T1000 (cell line): ENCODE measurements at regions not wholly inside any gene's neighbourhood (a gene's known extent, or its start where the extent isn't known, plus 50 kb on each side); places are given as distances from the start of the nearest gene placed in this dataset.

ENCODE experiments used
- DNase-seq: peaks from one replicate; lab custom pipeline; 2025; ENCODE audit warnings: mixed read lengths; lab: John Stamatoyannopoulos, UW

DNA sequence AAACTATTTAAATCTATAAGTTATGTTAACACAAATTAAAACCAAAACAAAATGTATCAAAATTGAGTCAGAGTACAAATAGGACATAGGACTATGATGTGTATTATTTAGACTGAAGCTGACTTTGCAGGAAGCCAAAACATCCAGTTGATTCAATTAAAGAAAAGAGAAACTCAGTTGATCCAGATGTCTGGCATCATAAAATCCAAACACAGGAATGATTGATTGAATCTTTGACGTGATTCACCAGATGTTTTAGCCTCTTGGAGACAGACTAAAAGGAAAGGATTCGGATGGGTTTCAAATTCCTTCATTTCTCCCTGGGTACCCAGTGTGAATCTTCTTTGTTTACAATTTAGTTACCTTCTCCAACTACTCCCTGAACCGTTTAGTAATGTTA is 272.9 kb downstream of the IRS1 start:
- DNase-seq: no peak

DNA sequence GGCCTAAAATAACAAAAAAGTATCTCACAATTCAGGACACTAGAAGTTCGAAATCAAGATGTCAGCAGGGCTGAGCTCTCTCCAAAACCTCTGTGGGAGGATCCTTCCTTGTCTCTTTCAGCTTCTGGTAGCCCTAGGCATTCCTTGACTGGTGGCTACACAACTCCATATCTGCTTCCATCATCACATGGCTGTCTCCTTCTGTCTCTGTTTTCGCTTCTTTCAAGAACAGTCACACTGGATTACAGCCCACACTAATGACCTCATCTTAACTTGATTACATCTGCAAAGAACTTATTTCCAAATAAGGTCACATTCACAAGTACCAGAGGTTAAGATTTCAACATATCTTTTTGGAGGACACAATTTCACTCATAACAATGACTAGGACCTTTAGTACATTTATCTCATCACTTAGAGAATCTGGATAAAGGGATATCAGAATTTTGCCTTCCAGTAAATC is 275.2 kb downstream of the IRS1 start:
- no peak for DNase-seq

DNA sequence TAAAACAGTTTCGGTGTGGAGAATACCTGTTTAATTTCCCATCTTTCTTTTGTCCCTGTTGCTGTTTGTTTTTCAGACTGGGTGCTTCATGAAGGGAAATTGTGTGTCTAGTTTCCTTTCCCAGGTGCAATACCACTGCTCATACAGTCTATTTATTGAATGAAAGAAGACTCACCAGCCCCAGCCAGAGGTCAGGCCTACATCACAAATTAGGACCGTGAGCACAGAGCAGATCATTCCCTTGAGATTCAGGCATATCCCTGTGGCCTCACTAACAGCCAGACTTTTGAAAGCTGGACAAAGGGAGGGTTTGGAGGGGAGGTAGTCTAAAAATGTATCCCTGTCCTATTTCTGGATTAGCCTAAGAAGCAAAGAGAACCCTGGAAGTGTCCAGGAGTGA is 278.9 kb downstream of the IRS1 start:
- no peak for DNase-seq

DNA sequence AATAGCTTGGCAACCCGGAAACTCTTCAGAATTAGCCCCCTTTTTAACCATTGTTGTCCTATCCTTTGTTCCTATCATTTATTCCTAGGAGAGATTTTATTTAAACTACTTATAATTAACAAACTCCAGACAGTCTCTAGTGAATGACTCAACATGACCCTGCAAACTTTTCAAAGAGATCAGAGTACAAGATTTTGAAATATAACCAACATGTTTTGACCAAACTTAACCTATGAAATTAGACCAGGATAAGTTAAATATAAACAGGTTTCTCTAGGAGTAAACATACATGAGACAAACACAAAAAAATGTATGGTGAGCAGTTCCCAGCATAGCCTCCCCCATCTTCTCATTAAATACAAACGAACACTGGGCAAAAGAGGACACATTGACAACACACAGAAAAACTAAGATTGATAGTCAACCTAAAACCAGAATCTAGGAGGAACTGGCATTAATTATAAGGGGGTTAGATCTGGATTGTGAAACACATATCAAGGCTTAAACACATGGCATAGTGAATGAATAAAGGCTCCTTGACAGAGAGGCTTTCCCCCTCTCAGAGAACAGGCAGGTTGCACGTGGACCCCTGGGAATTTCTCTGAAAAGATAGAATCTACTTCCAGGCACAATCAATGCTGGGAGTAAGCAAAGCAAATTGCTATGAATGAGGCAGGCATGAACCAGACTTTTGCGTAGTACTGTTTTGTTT is 284.1 kb downstream of the IRS1 start:
- DNase-seq: no peak

DNA sequence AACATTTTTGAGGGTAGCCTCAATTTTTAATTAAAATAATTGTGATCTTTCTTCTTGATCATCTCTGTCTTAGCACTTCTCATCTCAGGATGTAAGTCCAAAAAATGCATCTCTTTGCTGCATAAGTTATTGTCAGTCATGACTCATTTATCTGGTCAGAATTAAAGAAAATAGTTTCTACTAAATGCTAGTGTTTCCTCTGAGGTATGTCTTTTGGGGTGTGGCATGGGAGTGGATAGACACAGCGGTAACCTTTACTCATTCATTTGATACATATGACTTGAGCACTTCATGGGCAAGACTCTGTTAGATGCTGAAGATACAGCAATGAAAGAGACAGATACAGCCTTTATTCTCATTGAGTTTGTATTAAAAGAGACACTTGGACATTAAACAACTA is 284.7 kb downstream of the IRS1 start:
- DNase-seq: no peak

DNA sequence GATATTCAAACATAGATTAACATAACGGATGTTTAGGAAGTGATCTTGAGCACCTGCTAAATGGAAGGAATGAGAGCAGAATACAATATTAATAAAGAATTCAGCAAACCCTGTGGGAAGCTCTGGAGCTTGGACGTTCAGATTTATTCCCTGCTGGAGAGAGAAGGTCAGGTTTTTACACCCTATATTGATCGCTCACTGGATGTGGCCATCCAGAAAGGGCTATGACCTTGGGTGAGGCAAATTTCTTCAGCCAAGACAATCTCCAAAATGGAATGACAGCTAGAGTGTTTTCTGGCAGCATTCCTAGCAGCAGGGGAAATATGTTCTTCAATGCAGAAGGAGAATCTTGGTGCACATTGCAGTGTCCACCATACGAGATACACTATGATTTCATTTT is 288.3 kb downstream of the IRS1 start:
- DNase-seq: no peak

DNA sequence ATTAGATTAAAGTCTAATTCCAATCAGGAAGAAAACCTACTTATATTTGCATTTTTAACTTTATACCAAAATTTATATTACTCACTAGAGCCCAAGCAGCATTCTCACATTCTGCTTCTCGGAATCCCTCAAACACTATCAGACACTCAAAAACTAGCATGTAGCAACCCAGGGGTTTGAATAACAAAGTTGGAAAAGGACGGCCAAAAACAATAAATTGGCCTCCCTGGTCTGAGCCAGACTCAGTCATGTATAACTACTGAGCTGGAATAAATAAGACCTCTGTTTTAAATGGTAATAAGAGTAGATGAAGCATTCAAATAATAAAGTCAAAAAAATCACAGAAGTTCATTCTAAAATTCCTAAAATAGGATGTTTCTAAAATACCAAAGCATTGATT is 290.9 kb downstream of the IRS1 start:
- DNase-seq: no peak

DNA sequence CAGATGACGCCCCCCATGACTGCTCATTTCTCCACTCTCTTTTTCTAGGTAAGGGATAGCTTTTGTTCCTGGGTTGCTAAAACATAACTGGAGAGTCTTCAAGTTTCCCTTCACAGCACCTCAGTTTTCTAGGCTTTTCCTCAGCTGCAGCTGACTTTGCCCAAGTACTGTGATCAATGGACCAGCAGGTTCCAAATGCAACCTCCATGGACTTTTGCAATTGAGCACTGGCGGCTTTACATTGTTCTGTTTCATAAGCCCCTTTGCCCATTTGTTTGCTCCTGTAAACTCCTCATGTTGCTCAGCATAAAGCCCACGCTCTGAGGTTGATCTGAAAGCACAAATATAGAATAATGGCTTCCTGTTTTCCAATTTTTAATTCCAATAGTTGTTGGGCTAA is 291.6 kb downstream of the IRS1 start:
- DNase-seq: no peak

DNA sequence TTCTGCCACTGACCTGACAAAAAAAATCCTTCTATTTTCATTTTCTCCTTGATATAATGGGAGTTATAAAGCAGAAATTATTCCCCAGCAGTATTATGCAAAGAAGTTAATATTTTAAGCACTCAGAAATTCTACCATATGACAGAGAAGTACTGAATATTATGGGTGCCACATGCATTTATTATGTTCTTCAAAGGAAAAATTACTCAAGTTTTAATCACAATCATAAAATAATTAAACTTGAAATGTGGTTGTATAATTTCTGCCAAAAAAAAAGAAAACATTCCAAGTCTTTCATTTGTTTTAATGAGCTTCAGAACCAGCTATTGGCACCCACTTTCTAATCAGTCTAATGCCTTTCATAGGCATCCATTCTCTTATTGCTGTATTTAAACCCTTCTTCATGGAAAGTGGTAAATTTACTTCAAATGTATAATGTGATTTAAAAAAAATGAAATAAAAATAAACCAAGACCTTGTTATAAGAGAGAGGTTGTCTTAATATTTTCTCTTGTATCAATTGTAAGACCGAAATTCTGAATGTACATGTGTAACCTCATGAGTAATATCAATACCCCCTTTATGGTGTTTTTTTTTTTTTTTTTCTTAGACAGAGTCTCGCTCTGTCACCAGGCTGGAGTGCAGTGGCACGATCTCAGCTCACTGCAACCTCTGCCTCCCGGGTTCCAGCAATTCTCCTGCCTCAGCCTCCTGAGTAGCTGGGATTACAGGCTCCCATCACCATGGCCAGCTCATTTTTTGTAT is 302.3 kb downstream of the IRS1 start:
- no peak for DNase-seq

DNA sequence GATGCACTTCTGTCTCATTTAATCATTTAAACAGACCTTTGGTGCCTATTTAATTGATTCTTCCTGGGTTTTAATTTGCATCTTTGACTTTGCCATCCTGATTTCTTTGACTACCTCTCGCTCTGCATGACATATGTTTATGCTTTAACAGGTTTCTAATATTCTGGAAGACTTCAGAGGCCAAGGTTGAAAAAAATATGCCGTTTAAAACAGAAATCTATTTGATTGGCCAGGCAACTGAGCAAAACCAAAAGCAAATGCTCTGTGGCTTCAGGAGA is 303.4 kb downstream of the IRS1 start:
- DNase-seq: no peak

DNA sequence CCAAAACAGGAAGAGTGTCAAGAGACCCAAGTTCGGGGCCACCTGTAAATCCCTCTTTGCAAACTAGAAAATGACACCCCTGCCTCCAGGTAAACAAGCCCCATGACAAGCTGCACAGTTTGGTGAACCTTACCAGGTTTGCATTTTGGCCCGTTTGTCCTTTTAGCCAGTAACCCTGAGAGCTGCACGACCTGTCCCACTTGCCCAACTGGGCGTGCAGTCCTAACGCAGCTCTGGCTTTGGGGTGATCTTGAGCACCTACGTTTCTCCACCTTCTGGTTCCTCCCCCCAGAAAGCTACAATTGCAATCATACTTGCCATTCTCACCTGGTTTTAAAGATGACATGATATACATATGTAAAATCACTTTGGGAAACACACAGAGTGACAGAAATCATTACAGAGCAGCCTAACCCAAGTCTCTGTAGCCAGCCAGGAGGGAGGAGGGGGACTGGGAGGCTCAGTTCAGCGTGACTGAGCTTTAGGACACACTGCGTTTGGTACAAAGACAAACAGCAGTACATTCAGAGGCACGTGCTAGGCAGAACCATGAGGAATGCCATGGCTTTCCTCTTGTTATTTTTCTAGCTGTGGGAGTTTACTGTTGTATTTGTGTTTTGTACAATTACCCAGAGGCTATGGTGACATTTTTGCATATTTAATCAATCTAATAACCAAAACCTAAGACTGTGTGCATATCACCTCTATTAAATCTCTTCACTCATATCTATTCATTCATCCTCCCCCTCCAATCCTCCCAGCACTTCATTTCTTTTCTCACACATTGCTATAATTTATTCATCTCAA is 304.0 kb downstream of the IRS1 start:
- DNase-seq: no peak

DNA sequence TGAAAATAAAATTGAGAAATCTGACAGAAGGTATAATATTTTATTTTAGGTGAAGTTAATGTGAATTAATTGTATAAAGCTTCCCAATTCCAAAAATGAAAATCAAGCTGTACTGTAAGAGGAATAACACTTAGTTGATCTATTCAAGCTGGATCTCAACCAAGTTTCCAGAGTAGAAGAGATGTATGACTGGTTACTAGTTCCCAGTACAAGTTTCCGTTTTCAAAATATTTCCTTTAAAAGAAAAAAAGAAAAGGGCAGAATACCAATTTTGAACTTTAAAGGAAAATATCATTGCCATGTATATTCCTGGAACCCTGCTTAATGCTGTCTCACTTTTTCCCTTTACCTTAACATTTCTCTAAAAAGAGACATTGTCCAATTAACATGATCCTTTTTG is 308.5 kb downstream of the IRS1 start:
- DNase-seq: no peak

DNA sequence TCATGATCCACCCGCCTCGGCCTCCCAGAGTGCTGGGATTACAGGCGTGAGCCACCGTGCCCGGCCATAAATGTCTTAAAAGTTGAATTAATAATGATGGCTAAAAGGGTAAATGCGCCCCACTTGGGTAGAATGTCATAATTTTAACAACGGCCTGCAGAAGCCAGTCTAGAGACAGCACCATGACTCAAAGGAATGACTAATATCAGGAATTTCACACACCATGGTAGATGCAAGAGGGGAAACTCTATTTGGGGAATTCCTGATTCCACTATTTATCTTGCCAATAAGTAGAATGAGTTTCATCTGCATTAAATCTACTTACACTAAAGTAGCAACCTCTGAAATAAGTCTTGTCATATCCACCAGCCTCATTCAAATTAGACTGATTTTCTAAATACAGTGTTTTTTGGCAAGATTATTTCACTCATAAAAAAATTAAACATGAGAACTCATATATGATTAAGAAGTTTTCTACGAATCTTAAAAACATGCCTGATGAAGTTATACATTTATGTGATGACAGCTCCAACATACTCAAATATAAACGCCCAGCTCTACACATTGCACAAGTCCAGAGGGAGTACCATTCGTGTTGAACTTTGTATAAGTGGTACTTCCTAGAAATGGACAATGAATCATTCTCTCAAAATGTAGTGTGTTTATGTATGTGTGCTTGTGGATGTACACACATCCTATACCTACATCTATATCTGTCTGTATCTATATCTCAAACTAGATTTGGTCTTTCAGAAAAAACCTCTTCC is 309.7 kb downstream of the IRS1 start:
- DNase-seq: no peak

DNA sequence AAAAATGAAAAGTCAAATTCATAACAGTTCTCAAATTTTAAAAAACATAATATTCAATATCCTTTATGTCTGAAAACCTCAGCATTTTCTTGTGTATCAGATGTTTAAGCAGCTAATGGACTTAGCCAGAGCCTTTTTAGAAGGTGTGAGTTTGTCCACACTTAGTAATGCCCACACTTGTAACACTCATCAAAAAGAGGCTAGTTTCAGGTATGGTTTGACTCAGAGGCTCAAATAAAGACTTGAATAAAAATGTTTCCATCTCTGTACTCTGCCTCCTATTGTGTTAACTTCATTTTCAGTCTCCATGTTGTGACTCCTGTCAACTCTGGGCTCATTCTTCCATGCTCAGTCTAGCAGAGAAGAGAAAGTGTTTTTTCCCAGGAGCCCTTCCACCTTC is 311.6 kb downstream of the IRS1 start:
- no peak for DNase-seq

DNA sequence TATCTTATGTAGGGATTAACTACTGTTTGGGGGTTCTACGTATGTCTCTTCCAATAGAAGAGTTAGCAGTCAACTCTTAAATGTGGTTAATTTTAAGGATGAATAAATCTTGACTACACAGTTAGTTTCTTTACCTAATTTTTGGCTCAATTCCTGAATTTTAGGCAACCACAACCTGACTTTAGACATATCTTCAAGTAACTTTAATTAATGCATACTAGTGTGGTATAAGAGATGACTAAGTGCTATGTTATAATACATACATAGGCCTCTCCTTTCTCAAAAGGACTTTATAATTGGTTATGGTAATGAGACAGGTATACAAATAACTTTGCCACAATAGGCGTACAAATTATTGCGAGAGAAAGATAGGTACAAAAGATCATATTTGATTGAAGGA is 312.0 kb downstream of the IRS1 start:
- no peak for DNase-seq

DNA sequence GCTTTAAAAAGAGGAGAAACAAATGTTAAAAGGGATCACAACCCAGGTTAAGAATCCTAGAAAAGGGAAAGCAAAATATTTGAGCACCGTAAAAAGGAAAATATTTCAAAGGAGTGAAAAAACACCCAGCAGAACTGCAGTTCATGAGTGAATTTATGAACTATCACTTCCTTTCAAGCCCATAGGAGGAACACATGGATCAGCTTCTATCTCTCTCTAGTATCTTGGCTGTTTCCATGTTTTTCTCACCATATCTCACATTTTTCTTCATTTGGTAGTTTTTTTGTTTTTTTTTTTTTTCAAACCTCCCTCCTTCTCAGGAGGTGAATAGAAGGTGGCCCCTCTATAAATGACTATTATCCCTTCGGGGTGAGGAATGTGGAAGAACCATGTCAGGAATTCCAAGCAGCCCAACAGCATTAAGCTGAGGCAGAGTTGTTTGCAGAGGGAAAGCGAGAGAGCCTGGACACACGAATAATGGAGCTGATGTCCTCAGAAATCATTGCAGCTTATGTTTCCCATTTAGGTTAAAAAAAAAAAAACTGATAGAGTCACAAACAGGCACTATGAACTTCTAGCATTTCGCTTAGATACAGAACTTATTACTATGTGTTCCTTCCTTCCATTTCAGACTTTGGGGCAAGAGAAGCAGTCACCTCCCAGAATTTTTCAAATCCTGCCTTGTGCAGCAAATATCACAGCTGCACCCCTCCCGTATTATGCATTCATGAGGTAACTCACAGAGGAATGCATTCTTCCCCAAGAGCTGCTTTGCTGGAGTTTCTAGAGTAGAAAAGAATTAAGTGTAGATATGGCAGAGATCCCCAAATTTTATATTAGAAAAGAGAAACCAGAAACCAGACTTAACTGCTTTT is 315.6 kb downstream of the IRS1 start:
- no peak for DNase-seq

DNA sequence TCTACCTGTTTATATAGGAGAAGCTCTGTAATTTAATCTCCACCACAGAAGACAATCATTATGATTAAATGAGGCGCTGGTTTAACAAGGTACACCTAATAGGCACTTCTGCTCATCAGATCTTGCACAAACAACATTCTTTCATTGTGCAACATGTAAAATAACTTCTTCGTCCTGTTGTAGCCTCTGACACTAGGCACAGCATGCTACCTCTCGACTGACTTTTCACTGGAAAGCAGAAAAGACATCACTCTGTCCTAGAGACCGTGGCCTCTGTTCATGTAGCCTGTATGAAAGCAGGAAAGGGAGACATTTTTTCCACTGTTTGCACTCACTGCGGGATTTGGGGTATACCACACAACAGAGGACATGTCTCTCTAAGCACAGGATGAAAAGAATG is 316.5 kb downstream of the IRS1 start:
- no peak for DNase-seq

DNA sequence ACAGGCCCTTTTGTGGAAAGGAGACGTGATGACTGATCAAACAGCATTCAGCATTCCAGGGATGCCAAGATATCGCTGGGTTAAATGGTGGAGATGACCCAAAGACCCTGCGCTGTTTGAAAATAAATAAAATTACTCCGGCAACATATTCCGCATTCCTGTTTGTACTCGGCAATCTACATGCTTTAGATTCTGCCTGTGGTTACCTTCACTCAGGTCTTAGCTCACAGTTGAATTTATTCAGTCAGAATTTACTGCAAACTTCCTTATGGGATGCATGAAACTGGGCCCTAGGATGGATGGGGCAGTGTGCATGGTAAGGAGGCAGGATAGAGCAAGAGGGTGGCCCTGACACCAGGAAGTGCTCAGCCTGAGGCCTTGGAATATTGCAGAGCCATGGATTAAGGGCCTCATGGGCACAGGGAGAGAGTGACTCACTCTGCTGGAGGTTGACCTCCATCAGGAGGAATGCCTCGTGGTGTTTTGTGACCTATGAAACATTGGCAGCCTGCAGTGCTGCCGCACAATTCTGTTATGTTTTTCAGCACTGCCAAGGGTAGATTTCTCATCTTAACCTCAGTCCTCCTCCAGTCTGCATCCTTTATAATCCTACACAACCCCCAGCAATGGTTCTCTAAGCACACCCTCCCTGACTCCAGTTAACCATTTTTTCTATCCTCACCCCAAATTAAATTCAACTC is 321.4 kb downstream of the IRS1 start:
- peak; percentile 69 for DNase-seq

DNA sequence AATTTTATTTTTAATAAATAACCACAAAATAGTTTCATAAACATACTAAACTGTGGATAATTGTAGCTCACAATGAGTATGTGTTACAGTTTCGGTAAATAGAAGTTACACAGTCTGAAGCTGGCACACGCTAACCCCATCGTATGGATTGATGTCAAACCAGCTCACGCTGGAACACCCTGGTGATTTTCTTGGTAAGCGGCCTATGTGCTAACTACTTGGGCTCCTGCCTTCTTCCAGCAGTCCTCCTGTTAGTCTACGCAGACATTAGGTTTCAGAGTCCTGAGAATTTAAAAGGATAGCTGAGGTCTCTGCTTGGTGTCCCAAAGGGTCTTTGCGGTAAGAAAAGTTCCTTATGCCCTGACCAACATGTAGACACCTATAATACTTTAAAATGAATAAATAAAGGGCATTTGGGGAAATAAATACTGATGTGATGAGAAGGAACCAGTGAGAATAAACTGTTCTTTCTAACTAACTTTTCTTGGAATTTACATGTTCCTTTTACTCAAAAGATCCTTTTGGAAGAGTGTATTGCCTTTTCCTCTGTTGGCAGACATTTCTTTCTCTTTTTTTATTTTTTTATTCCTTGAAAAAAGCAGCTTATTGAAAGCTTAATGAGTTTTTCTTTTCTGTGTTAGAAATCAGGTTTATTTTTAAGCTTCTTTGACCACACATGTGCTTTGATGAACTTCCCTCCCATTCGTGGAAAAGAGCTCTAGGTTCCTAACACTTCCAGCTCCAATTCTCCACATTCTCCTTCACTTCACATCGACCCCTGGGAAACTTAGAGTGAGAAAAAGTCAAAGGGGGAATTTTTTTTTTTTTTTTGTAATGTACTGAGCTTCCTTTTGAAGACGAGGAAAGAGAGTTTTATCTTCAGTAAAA is 322.2 kb downstream of the IRS1 start:
- no peak for DNase-seq

DNA sequence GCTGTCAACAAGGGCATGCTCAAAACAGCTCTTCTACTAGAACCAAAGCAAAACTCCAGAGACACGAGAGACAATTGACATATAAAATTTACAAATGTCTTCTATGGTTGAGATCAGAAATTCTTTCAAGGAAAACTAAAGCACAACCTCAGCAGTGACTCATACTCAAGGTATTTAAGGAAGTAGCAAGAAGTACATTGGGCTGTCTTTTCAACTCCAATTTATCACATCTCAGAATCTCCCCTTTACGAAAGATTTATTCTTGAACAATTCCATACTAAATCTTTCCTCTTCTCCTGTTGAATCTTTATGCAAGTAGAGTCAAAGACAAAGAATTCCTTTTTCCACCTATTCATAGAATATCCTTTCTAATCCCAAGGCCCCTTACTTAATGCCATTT is 324.0 kb downstream of the IRS1 start:
- no peak for DNase-seq
